Muscle layer of duodenum (tissue), 2 donors: ENCODE measurements at regions not wholly inside any gene's neighbourhood (a gene's known extent, or its start where the extent isn't known, plus 50 kb on each side); places are given as distances from the start of the nearest gene placed in this dataset.

ENCODE experiments used
- H3K27ac ChIP-seq: one replicate; pipeline ENCODE4 v1.7.0; 2013; ENCODE audit warnings: mild to moderate bottlenecking, low read length
- H3K27me3 ChIP-seq: one replicate; pipeline ENCODE4 v1.7.0; 2013; ENCODE audit warnings: low read depth, mild to moderate bottlenecking, control low read depth, low read length
- H3K36me3 ChIP-seq, 2 donors: one replicate each; pipeline ENCODE4 v1.7.0; 2013; ENCODE audit warnings: low read length in 2 of 2, control low read depth in 1 of 2, mild to moderate bottlenecking in 1 of 2; ENCODE audit not compliant: insufficient read depth in 2 of 2, control insufficient read depth in 1 of 2
- H3K4me1 ChIP-seq, 2 donors: one replicate each; pipeline ENCODE4 v1.7.0; 2013; ENCODE audit warnings: low read length in 2 of 2, mild to moderate bottlenecking in 2 of 2, control low read depth in 1 of 2, moderate library complexity in 1 of 2; ENCODE audit not compliant: insufficient read depth in 2 of 2, control insufficient read depth in 1 of 2
- H3K4me3 ChIP-seq, 2 donors: one replicate each; pipeline ENCODE4 v1.7.0; 2013; ENCODE audit warnings: low read length in 2 of 2, low read depth in 1 of 2, mild to moderate bottlenecking in 1 of 2
- H3K9me3 ChIP-seq, 2 donors: one replicate each; pipeline ENCODE4 v1.7.0; 2013; ENCODE audit warnings: low read length in 2 of 2, control low read depth in 1 of 2, mild to moderate bottlenecking in 1 of 2; ENCODE audit not compliant: control insufficient read depth in 1 of 2
- donor health status: healthy.

GRCh38 chr2:129050101-129050500 is 731.4 kb upstream of the HS6ST1 start:
- no peak overlapping the region for H3K27ac ChIP-seq
- H3K9me3 ChIP-seq = no peaks in the 10 kb centered on the region
- no peak overlapping the region for H3K4me3 ChIP-seq
- H3K27me3 ChIP-seq = no peaks in the 10 kb centered on the region
- no peaks in the 10 kb centered on the region for H3K4me1 ChIP-seq
- H3K36me3 ChIP-seq = no peaks in the 10 kb centered on the region

- Histone ChIP-seq H3K4me1 (no peaks in the 10 kb centered on the region), H3K9me3 (no peaks in the 10 kb centered on the region), H3K4me3 (no peak overlapping the region), H3K27me3 (no peaks in the 10 kb centered on the region), H3K27ac (no peak overlapping the region), H3K36me3 (no peaks in the 10 kb centered on the region)
These were observed 736.6 kb upstream of the HS6ST1 start for GRCh38 chr2:129055242-129055641.

GRCh38 chr2:129055824-129056223 is 737.2 kb upstream of the HS6ST1 start:
- no peaks in the 10 kb centered on the region for H3K4me1 ChIP-seq
- no peaks in the 10 kb centered on the region for H3K36me3 ChIP-seq
- H3K4me3 ChIP-seq = no peak overlapping the region
- no peaks in the 10 kb centered on the region for H3K9me3 ChIP-seq
- H3K27me3 ChIP-seq = no peaks in the 10 kb centered on the region
- no peak overlapping the region for H3K27ac ChIP-seq

GRCh38 chr2:129056309-129056958 is 737.8 kb upstream of the HS6ST1 start:
- no peak overlapping the region for H3K27ac ChIP-seq
- no peaks in the 10 kb centered on the region for H3K9me3 ChIP-seq
- H3K27me3 ChIP-seq = no peaks in the 10 kb centered on the region
- H3K36me3 ChIP-seq = no peaks in the 10 kb centered on the region
- H3K4me3 ChIP-seq = no peak overlapping the region
- H3K4me1 ChIP-seq = no peaks in the 10 kb centered on the region

GRCh38 chr2:129056959-129057317 is 738.3 kb upstream of the HS6ST1 start:
- no peak overlapping the region for H3K27ac ChIP-seq
- H3K27me3 ChIP-seq = no peaks in the 10 kb centered on the region
- no peaks in the 10 kb centered on the region for H3K4me1 ChIP-seq
- no peak overlapping the region for H3K4me3 ChIP-seq
- no peaks in the 10 kb centered on the region for H3K9me3 ChIP-seq
- H3K36me3 ChIP-seq = no peaks in the 10 kb centered on the region

- no peaks in the 10 kb centered on the region for H3K9me3 ChIP-seq
- no peak overlapping the region for H3K4me3 ChIP-seq
- no peaks in the 10 kb centered on the region for H3K36me3 ChIP-seq
- no peaks in the 10 kb centered on the region for H3K4me1 ChIP-seq
- no peaks in the 10 kb centered on the region for H3K27me3 ChIP-seq
- no peak overlapping the region for H3K27ac ChIP-seq
These were observed 740.3 kb upstream of the HS6ST1 start for GRCh38 chr2:129058981-129059380.

- H3K9me3 ChIP-seq = no peaks in the 10 kb centered on the region
- H3K4me1 ChIP-seq = no peaks in the 10 kb centered on the region
- H3K27ac ChIP-seq = no peak overlapping the region
- no peaks in the 10 kb centered on the region for H3K27me3 ChIP-seq
- no peaks in the 10 kb centered on the region for H3K36me3 ChIP-seq
- no peak overlapping the region for H3K4me3 ChIP-seq
These were observed 740.8 kb upstream of the HS6ST1 start for GRCh38 chr2:129059476-129059875.

GRCh38 chr2:129061069-129061768 is 742.6 kb upstream of the HS6ST1 start:
- H3K4me1 ChIP-seq = no peaks in the 10 kb centered on the region
- H3K4me3 ChIP-seq = no peak overlapping the region
- H3K27ac ChIP-seq = no peak overlapping the region
- H3K9me3 ChIP-seq = no peaks in the 10 kb centered on the region
- no peaks in the 10 kb centered on the region for H3K27me3 ChIP-seq
- H3K36me3 ChIP-seq = no peaks in the 10 kb centered on the region

GRCh38 chr2:129061769-129062121 is 743.1 kb upstream of the HS6ST1 start:
- no peaks in the 10 kb centered on the region for H3K27me3 ChIP-seq
- H3K36me3 ChIP-seq = no peaks in the 10 kb centered on the region
- no peak overlapping the region for H3K27ac ChIP-seq
- no peaks in the 10 kb centered on the region for H3K9me3 ChIP-seq
- no peaks in the 10 kb centered on the region for H3K4me1 ChIP-seq
- no peak overlapping the region for H3K4me3 ChIP-seq

GRCh38 chr2:129062146-129062912 is 743.7 kb upstream of the HS6ST1 start:
- H3K4me3 ChIP-seq = no peak overlapping the region
- H3K4me1 ChIP-seq = no peaks in the 10 kb centered on the region
- no peaks in the 10 kb centered on the region for H3K36me3 ChIP-seq
- H3K27me3 ChIP-seq = no peaks in the 10 kb centered on the region
- H3K9me3 ChIP-seq = no peaks in the 10 kb centered on the region
- no peak overlapping the region for H3K27ac ChIP-seq

- Histone ChIP-seq H3K36me3 (no peaks in the 10 kb centered on the region), H3K27ac (no peak overlapping the region), H3K27me3 (no peaks in the 10 kb centered on the region), H3K4me1 (no peaks in the 10 kb centered on the region), H3K4me3 (no peak overlapping the region), H3K9me3 (no peaks in the 10 kb centered on the region)
These were observed 748.4 kb upstream of the HS6ST1 start for GRCh38 chr2:129067070-129067469.
